NOMO-1 treated with dmso at 0.1 percent for 144 hours (cell line): ENCODE measurements at regions not wholly inside any gene's neighbourhood (a gene's known extent, or its start where the extent isn't known, plus 50 kb on each side); places are given as distances from the start of the nearest gene placed in this dataset.

Experiments
- DNase-seq: peaks from one replicate; lab custom pipeline; 2025; ENCODE audit not compliant: unreplicated experiment; lab: John Stamatoyannopoulos, UW

DNA sequence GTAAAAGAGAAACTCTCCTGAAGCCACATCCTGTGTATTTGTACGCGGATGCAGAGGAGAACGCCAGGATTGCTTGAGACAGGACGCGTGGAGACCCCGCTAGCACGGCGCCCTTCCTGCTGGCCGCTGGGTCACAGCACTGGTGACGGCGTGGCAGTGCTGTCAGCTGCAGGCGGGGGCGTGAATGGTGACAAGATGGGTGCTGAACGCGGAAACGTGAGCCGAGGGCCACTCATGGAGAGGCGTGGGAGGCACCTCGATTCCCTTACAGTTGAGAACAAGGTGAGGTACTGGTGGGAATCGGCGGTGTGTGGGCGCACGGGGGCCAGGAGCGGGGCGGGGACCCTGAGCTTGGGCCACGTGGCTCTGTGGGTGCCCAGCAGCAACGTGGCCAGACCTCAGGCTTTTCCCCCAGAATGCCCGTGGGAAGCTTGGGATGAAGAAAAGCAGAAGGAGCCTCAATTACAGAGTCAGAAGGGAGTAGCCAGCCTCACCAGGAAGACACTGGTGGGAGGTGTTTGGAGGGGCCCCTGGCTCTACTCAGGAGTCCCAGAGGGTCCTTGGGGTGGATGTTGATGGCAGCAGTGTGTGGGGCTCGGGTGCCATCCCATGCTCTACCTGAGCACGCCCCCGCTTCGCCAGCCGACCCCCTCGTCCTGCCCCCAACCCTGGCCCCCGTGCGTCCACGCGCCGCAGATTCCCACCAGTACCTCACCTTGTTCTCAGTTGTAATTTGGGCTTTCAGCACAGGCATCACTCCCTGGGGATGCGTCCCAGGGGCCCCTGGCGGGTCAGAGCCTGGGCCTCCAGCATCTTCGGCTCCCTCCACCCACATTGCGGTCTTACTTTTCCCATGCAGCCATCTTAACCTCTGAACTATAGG is 208.4 kb upstream of the TCERG1L start:
- DNase-seq, result no peak

GRCh38 chr10:131531265-131532190 is 220.0 kb upstream of the TCERG1L start:
- no peak for DNase-seq

- DNase-seq, result no peak
These were observed 220.8 kb upstream of the TCERG1L start for GRCh38 chr10:131532291-131532690.

DNA sequence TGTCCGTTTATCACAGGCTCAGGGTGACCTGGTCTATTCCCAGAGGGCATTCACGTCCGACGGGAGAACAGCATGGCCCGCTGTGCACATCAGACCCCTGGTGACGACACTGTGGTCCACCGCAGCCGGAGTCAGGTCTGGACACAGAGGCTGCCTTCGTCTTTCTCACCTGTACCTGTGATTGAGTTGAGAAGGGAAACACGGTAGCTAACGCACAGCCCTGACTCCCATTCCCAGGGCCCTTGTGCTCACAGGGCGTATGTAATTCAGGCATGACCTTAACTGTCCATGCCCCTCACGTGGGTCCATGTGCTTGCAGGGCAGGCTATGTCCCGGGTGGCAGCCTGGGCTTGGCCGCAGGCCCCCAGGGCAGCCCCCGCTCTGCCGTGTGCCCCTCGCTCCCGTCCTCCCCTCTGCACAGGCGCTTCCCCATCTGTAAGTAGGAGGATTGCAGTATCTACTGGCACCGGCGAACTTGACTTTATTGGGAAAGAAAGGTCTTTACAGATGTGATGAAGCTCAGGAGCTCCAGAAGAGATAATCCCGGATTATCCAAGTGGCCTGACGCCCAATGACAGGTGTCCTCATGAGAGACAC is 221.3 kb upstream of the TCERG1L start:
- no peak for DNase-seq

DNA sequence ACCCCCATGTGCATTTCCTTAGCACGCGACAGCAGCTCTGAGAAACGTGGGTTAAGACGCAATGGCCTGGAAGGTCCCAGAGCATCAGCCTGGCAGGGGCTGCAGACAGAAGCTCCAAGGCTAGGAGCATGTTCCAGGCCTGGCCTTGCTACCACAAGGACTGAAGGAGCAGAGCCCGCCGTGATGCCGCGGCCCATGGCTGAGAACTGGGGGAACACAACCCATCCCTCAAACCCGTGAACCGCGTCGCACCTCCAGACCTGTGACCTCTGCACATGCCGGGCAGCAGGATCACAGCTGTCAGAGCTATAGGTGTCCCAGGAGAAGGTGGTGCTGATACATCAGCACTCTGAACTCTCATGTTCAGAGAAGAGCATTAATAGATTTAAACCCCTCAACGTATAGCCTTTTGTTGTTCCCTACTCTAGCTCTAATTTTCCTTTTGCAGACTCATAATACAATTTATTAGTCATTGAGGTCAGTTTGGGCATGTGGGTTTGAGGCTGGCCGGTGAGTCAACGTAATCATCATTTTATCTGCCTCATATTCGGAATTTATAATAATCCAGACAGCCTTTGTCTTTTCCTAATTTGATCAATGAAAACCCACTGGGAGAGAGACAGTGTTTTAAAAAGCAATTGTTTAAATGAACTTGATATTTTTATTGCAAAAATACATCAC is 222.5 kb upstream of the TCERG1L start:
- no peak for DNase-seq

DNA sequence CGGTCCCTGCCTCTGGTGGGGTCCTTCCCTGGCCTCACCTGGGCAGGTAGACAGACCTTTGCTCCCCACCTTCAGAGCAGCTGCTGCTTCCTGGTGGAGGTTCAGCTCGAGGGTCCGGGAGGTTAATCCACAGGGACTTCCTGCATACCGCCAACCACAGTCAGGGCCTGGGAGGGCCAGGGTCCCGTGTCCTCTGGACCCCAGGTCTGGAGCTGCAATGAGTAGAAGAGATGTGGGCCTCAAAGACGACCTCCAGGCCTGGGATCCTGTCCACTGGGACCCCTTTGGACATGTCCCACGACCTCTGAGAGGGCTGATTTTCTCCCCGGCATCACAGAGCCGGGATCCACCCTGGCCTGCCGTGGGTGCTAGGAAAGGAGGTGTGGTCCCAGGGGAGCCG is 223.3 kb upstream of the TCERG1L start:
- DNase-seq, result no peak

DNA sequence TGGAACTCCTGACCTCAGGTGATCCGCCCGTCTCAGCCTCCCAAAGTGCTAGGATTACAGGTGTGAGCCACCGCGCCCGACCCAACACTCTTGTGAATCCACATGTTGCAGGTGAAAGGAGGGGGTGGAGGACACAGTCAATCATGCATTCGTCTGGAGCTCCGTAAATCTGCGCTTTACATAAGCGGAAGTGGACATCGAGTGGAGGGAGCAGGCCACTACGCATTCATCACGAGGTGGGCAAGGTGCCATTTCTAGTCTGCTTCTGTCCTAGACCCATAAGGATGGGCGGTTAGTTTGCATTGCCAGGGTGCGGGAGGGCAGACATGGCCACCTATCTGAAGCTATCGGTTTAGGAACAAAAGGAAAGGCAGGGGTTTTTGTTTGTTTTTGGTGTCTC is 225.2 kb upstream of the TCERG1L start:
- DNase-seq, result no peak

GRCh38 chr10:131537281-131537680 is 225.8 kb upstream of the TCERG1L start:
- DNase-seq, result no peak

- no peak for DNase-seq
These were observed 233.0 kb upstream of the TCERG1L start for GRCh38 chr10:131544495-131544894.

DNA sequence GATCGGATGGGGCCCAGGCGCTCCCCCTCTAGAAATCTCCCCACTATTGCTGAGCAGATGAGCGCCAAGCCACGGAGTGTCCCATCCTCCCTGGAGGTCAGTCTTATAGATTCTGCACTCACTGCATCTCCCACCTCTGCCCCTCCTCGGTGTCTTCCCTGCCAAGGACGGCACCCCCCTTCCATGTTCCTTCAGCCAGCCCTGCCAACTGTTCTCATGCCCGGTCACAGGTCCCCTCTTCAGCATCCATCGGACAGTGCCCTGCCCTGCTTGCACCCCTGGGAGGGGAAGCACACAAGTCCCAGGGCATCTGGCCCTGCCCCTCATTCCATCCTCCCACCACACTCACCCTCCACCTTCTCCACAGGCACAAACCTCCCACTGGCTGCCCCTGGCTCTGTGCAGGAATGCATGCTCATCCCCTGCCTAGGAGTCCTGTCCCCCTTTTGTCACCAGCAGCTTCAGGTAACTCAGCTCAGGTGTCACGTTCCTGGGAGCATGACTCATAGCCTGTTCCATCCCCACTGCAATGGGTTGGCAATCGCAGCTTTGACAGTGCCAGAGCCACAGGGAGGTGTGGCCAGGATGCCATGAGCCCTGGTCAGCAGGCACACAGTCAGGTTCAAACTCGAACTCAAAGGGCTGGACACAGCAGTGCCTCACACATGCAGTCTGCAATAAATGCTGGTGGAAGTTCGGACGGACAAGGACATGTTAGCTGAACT is 234.7 kb upstream of the TCERG1L start:
- no peak for DNase-seq

DNA sequence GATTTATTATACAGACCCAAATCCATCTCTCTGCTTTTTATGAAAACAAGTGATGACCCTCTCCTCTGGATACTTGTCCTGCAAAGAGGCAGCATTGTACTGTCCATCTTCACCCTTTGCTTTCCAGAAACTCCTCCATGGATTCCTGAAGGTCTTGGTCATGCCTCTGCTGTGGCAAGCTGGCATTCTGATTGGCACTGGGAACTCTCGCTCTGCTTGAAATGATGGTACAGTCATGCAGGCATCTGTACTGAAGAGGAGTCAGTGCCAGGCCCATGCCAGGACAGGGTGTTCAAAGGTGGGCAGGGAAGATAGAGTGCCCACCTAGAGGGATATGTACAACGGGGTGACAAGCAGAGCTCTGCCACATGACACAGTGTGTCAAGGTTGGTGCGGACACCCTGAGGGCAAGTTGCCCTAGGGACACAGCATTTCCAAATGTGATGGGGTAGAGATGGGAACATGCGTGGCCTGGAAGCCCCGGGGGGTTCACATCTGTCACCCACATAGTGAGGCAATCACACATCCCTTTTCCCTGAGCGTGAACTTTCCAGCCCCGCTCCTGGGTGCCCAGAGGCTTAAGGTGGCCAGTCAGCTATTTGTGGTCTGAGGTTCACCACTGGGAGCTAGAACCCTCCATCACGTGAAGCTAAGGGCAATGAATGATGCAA is 235.7 kb upstream of the TCERG1L start:
- no peak for DNase-seq

DNA sequence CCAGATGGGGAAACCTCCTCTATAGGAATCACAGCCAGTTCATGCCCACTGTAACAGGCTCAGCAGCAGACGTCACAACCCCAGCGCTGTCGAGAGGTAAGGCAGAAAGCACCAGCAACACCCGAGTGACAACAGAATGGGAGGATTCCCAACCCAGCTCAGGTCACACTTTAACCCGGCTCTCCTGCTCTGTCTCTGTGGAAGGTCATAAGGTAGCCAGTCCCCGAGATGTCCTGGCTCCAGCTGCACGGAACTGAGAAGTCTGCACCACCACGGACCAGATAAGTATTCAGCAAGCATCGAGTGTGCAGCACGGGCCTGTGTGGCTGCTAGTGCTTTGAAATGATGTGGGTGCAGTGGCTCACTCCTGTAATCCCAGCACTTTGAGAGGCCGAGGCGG is 236.7 kb upstream of the TCERG1L start:
- no peak for DNase-seq

GRCh38 chr10:131549116-131549515 is 237.6 kb upstream of the TCERG1L start:
- DNase-seq, result no peak

GRCh38 chr10:131553121-131553520 is 241.6 kb upstream of the TCERG1L start:
- DNase-seq, result no peak

GRCh38 chr10:131553581-131553980 is 242.1 kb upstream of the TCERG1L start:
- no peak for DNase-seq

- no peak for DNase-seq
These were observed 243.3 kb upstream of the TCERG1L start for GRCh38 chr10:131554821-131555220.

DNA sequence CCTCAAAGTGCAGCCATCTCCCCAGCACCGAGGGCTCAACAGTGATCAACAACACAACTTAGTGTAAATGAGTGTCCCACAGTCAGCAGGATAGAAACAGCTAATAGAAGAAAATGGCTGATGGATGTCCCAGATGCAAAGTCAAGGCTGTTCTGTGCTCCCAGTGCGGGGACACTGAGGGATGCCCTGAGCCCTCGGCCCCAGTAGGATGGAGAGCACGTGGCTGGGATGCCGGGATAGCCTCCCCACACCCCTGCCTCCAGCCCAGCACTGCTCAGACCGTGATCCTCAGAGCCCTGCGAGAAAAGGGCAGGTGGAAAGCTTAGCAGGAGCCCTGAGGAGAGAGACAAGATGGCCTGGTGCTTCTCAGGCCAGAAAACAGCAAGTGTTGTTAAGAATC is 243.9 kb upstream of the TCERG1L start:
- DNase-seq, result no peak

GRCh38 chr10:131556061-131556896 is 244.8 kb upstream of the TCERG1L start:
- DNase-seq, result no peak
